Prostate gland (tissue), 2 donors: ENCODE measurements at regions not wholly inside any gene's neighbourhood (a gene's known extent, or its start where the extent isn't known, plus 50 kb on each side); places are given as distances from the start of the nearest gene placed in this dataset.

Experiments used
- POLR2A ChIP-seq: fragments of 450-650 bp; IDR thresholded peaks from one replicate; pipeline ENCODE4 v1.6.1; 2016; ENCODE audit warnings: antibody characterized with exemption, mild to moderate bottlenecking
- POLR2AphosphoS5 ChIP-seq: sonication (generic); formaldehyde crosslinking; IDR thresholded peaks from one replicate; pipeline ENCODE4 v1.6.1; 2017; ENCODE audit warnings: antibody characterized with exemption
- TF ChIP-seq, protein P1 (sequence below), 4 experiments: fragments of 200-600 bp in 2 of 4; fragments of 450-650 bp in 2 of 4; sonication (generic) in 2 of 4; IDR thresholded peaks; 1 replicate in 3 of 4; 2 replicates in 1 of 4; pipeline ENCODE4 v1.5.1; 2016 to 2019; ENCODE audit warnings: antibody characterized with exemption in 4 of 4, mild to moderate bottlenecking in 2 of 4, moderate library complexity in 2 of 4

DNA sequence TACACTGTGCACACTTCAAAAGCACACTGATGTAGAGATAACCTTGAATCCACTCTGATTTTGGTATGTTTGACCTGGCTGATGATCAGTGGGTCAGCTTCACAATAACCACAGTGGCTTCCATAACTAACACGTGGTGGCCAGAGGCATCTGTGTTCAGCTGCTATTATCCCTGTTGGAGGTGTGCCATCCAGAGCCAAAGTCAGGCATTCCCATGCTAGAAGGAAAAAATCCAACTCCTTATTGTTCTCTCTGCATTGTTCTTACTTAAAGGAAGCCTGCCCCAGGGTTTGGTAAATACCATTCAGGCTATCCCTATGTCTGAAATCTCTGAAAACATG is 127.3 kb upstream of the MON1B start:
- TF ChIP-seq, protein P1, sequence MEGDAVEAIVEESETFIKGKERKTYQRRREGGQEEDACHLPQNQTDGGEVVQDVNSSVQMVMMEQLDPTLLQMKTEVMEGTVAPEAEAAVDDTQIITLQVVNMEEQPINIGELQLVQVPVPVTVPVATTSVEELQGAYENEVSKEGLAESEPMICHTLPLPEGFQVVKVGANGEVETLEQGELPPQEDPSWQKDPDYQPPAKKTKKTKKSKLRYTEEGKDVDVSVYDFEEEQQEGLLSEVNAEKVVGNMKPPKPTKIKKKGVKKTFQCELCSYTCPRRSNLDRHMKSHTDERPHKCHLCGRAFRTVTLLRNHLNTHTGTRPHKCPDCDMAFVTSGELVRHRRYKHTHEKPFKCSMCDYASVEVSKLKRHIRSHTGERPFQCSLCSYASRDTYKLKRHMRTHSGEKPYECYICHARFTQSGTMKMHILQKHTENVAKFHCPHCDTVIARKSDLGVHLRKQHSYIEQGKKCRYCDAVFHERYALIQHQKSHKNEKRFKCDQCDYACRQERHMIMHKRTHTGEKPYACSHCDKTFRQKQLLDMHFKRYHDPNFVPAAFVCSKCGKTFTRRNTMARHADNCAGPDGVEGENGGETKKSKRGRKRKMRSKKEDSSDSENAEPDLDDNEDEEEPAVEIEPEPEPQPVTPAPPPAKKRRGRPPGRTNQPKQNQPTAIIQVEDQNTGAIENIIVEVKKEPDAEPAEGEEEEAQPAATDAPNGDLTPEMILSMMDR (IDR thresholded peaks at IDR 0.05) = no peak
- no peak for TF ChIP-seq POLR2A
- no peak for TF ChIP-seq POLR2AphosphoS5
